ENCODE measurements at regions not wholly inside any gene's neighbourhood (a gene's known extent, or its start where the extent isn't known, plus 50 kb on each side); places are given as distances from the start of the nearest gene placed in this dataset.
"Not testable (repeated sequence)": the region's sequence is repeated elsewhere in the genome, so short reads cannot be mapped to it uniquely, and the experiment has no call there.

- TF ChIP-seq, protein P1, sequence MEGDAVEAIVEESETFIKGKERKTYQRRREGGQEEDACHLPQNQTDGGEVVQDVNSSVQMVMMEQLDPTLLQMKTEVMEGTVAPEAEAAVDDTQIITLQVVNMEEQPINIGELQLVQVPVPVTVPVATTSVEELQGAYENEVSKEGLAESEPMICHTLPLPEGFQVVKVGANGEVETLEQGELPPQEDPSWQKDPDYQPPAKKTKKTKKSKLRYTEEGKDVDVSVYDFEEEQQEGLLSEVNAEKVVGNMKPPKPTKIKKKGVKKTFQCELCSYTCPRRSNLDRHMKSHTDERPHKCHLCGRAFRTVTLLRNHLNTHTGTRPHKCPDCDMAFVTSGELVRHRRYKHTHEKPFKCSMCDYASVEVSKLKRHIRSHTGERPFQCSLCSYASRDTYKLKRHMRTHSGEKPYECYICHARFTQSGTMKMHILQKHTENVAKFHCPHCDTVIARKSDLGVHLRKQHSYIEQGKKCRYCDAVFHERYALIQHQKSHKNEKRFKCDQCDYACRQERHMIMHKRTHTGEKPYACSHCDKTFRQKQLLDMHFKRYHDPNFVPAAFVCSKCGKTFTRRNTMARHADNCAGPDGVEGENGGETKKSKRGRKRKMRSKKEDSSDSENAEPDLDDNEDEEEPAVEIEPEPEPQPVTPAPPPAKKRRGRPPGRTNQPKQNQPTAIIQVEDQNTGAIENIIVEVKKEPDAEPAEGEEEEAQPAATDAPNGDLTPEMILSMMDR (IDR thresholded peaks at IDR 0.05), result not testable (repeated sequence)
- TF ChIP-seq POLR2AphosphoS5, EP300, POLR2A (IDR thresholded peaks at IDR 0.05): not testable (repeated sequence)
Observed at GRCh38 chr2:87634971-87635650, 112.8 kb upstream of the PLGLB2 start.
